HepG2 (cell line): ENCODE measurements at regions not wholly inside any gene's neighbourhood (a gene's known extent, or its start where the extent isn't known, plus 50 kb on each side); places are given as distances from the start of the nearest gene placed in this dataset.
A peak's percentile ranks its signal among the peaks of the same experiment; 100 is the strongest.

ENCODE experiments used
- ATAC-seq: fragments of 200-7000 bp; cut with Tn5 transposase; 3 replicates; pipeline ENCODE4 v1.9.1; 2020; ENCODE audit warnings: mild to moderate bottlenecking, moderate library complexity
- BruUV-seq: library from RNA; stranded (reverse); fragments of 400-500 nt; replicated peaks from 2 replicates; lab custom pipeline; 2021; lab: Mats Ljungman, UMichigan
- CTCF ChIA-PET: fragments of 300-600 bp; formaldehyde crosslinking; extraction: SDS; loops from one replicate; lab custom pipeline; 2021; ENCODE audit warnings: low total read pairs, inconsistent platforms, low intra/inter-chr PET ratio; lab: Yijun Ruan, JAX
- POLR2A ChIA-PET: fragments of 350-600 bp; sonication (Branson Sonifier 250); formaldehyde crosslinking; loops from one replicate; lab custom pipeline; 2020; ENCODE audit warnings: antibody characterized with exemption, inconsistent platforms; lab: Yijun Ruan, JAX
- DNase-seq: peaks from one replicate; pipeline ENCODE4 v3.0.0-alpha.2; 2015; ENCODE audit warnings: low spot score
- FAIRE-seq: peaks from 3 replicates; lab custom pipeline; 2011; peaks lifted over from hg19 to GRCh38; lab: Jason Lieb, UNC
- H2AFZ ChIP-seq: one replicate; pipeline ENCODE4 v1.6.1; 2011; ENCODE audit warnings: low read length, inconsistent platforms
- H3K27ac ChIP-seq: fragments of 300-600 bp; 3 replicates; pipeline ENCODE4 v1.8.0; 2011; ENCODE audit warnings: mixed run types, mild to moderate bottlenecking, mixed read lengths, low read length, inconsistent platforms; ENCODE audit not compliant: insufficient read depth; ENCODE audit errors: extremely low read length
- H3K27me3 ChIP-seq, 2 experiments: fragments of 200-600 bp in 1 of 2; 2 replicates in 1 of 2; 3 replicates in 1 of 2; pipeline versions ENCODE4 v1.6.0 to v1.8.0; 2011; ENCODE audit warnings: low read length in 2 of 2, mild to moderate bottlenecking in 2 of 2, moderate library complexity in 2 of 2, inconsistent platforms in 1 of 2; ENCODE audit not compliant: insufficient read depth in 2 of 2, control insufficient read depth in 1 of 2
- H3K36me3 ChIP-seq, 2 experiments: fragments of 200-600 bp in 1 of 2; replicated peaks in 1 of 2; 2 replicates in 1 of 2; 3 replicates in 1 of 2; pipeline versions ENCODE4 v1.5.1 to v1.8.0; 2011; ENCODE audit warnings: low read length in 2 of 2, inconsistent platforms in 1 of 2; ENCODE audit not compliant: insufficient read depth in 2 of 2, control insufficient read depth in 1 of 2
- H3K4me1 ChIP-seq: 2 replicates; pipeline ENCODE4 v1.5.1; 2012; ENCODE audit warnings: low read length, inconsistent platforms; ENCODE audit not compliant: insufficient read depth
- H3K4me2 ChIP-seq: 2 replicates; pipeline ENCODE4 v1.6.0; 2011; ENCODE audit warnings: low read depth, low read length, inconsistent platforms
- H3K4me3 ChIP-seq, 3 experiments: fragments of 200-600 bp in 1 of 3; sonication (generic), shearing (Covaris generic) in 1 of 3; replicated peaks in 1 of 3; 2 replicates each; pipeline ENCODE4 v1.5.1; 2011 to 2016; ENCODE audit warnings: low read length in 3 of 3, inconsistent platforms in 2 of 3, low read depth in 2 of 3, mild to moderate bottlenecking in 2 of 3, control low read depth in 1 of 3, mixed read lengths in 1 of 3; ENCODE audit not compliant: insufficient read depth in 1 of 3
- H3K79me2 ChIP-seq: one replicate; pipeline ENCODE4 v1.6.1; 2011; ENCODE audit warnings: low read length, inconsistent platforms; ENCODE audit not compliant: insufficient read depth
- H3K9ac ChIP-seq: 2 replicates; pipeline ENCODE4 v1.6.0; 2011; ENCODE audit warnings: mild to moderate bottlenecking, low read depth, low read length, inconsistent platforms; ENCODE audit not compliant: insufficient read depth
- H3K9me3 ChIP-seq: 2 replicates; pipeline ENCODE4 v1.5.1; 2012; ENCODE audit warnings: mild to moderate bottlenecking, low read length
- H4K20me1 ChIP-seq: 2 replicates; pipeline ENCODE4 v1.6.0; 2011; ENCODE audit warnings: inconsistent platforms, mild to moderate bottlenecking, low read length, moderate library complexity; ENCODE audit not compliant: insufficient read depth
- AFF4 ChIP-seq: sonication (generic); formaldehyde crosslinking; IDR thresholded peaks from 2 replicates; pipeline ENCODE4 v1.4.0; 2020; ENCODE audit warnings: missing genetic modification reagents
- BCL6 ChIP-seq: IDR thresholded peaks from 2 replicates; pipeline ENCODE4 v1.6.1; 2016; ENCODE audit warnings: missing genetic modification reagents, missing compliant biosample characterization
- DRAP1 ChIP-seq: IDR thresholded peaks from 2 replicates; pipeline ENCODE4 v1.6.1; 2016; ENCODE audit warnings: missing genetic modification reagents, missing compliant biosample characterization
- RFXAP ChIP-seq: sonication (generic); formaldehyde crosslinking; IDR thresholded peaks from 2 replicates; pipeline ENCODE4 v1.4.0; 2020; ENCODE audit warnings: missing genetic modification reagents, borderline replicate concordance
- ZNF101 ChIP-seq: sonication (generic); formaldehyde crosslinking; IDR thresholded peaks from 2 replicates; pipeline ENCODE4 v1.4.0; 2020; ENCODE audit warnings: mild to moderate bottlenecking, low read depth, missing genetic modification reagents, borderline replicate concordance
- ZNF337 ChIP-seq: sonication (generic); formaldehyde crosslinking; IDR thresholded peaks from 2 replicates; pipeline ENCODE4 v1.5.1; 2020; ENCODE audit warnings: missing genetic modification reagents, low read depth, mild to moderate bottlenecking, borderline replicate concordance
- ZNF550 ChIP-seq: sonication (generic); formaldehyde crosslinking; IDR thresholded peaks from 2 replicates; pipeline ENCODE4 v1.4.0; 2020; ENCODE audit warnings: mild to moderate bottlenecking, missing genetic modification reagents, borderline replicate concordance
- ZSCAN9 ChIP-seq: IDR thresholded peaks from 2 replicates; pipeline ENCODE4 v1.6.1; 2016; ENCODE audit warnings: borderline replicate concordance
- whole genome bisulfite sequencing: methylation state at CpG from one replicate; pipeline ENCODE4 v1.1.6; 2017; ENCODE audit warnings: low lambda C conversion rate; 5-methylcytosine and 5-hydroxymethylcytosine counted together
- in situ Hi-C: cut with HindIII; loops from 2 replicates; pipeline ENCODE4 v1.10.0; 2017; ENCODE audit warnings: low pct_unique_long_range_greater_than_20kb; ENCODE audit not compliant: extremely low pct_ligation_motif_present
- intact Hi-C: fragments of 100-400 bp; cut with micrococcal nuclease; formaldehyde crosslinking; loops from one replicate; pipeline ENCODE4 v1.10.0; 2022; ENCODE audit not compliant: unreplicated experiment

DNA sequence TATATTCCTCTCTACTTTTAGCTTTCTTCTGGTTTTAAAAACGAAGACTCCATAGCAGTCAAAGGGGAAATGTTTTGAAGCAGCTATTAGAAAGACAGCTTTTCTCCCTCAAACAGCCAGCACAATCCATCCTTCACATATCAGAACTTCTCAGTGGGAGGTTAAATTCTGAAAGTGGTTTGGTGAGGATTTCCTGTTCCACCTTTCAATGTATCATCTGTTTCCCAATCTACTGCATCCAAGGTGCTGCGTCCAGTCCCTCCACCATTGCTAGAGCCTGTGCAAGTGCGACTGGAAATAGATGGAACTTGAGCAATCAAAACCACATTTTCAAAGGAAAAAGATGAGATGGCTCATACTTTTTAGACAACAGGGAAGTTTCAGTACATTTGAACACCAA is 508.3 kb upstream of the ARID1B start (continued):
- TF ChIP-seq AFF4 (no peak), RFXAP (no peak), ZNF337 (CRISPR knock-in tag) (no peak), ZNF550 (CRISPR knock-in tag) (no peak), DRAP1 (no peak)

DNA sequence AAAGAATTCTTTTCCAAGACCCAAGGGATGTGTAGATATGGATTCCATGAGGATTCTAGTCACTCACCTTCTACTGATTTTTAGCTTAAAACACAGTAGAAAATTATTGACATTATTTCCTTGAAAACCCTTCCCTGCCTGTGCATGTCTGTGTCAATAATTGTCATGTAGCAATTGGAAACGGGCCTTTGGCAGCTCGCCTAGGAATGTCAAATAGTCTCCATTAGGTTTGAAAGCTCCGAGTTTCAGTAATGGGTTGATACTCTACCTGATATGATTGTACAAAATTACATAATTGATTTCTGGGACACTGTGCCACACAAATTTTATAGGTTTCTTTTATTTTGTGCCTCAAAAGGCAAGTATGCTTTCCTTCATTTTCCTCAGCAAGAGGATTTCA is 515.2 kb upstream of the ARID1B start:
- Histone ChIP-seq H3K4me2 (no peak overlapping the region), H3K27me3 (no peaks in the 10 kb centered on the region), H3K9ac (no peak overlapping the region), H3K9me3 (no peaks in the 10 kb centered on the region), H3K79me2 (no peaks in the 10 kb centered on the region), H3K27ac (no peak overlapping the region), H4K20me1 (no peaks in the 10 kb centered on the region), H2AFZ (no peak overlapping the region), H3K4me1 (no peaks in the 10 kb centered on the region), H3K4me3 (no peak overlapping the region), H3K36me3 (no peaks in the 10 kb centered on the region)
- in situ Hi-C loops: no loop called here
- 3% methylated on average over 3 of the region's 3 CpGs for WGBS
- no peak for ATAC-seq
- ChIA-PET POLR2A (no interaction called here), CTCF (no interaction called here)
- DNase-seq: no peak
- BruUV-seq: no TSS peak
- TF ChIP-seq BCL6 (CRISPR knock-in tag) (peak; percentile 63), ZNF101 (CRISPR knock-in tag) (no peak), ZSCAN9 (CRISPR knock-in tag) (no peak)
- intact Hi-C loops: no loop called here
- FAIRE-seq: no peak
